ENCODE measurements at regions not wholly inside any gene's neighbourhood (a gene's known extent, or its start where the extent isn't known, plus 50 kb on each side); places are given as distances from the start of the nearest gene placed in this dataset.

DNA sequence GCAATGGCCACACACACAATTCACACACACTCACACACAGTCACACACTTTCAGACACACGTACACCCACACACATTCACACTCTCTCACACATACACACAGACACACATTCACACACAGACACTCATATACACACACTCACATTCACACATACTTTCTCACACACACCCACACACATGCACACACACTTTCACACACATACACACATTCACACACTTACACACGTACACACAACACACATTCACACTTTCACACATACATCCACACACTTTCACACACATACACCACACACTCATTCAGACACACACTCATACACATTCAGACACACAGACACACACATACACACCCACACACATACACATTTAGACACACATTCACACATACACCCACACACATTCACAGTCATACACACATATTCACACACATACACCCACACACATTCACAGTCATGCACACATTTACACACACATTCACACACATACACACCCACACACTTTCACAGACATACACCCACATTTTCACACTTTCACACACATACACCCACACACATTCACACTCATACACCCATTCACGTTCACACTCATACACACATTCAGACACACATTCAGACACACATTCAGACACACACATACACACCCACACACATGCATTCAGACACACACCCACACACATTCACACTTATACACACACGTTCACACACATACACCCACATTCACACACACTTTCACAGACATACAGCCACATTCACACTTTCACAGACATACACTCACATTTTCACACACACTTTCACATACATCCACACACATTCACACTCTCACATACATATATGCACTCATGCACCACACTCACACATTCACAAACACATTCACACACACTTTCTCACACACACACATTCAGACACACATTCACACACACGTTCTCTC, 52.6 kb upstream of the C14orf180 start:
- TF ChIP-seq, protein P1, sequence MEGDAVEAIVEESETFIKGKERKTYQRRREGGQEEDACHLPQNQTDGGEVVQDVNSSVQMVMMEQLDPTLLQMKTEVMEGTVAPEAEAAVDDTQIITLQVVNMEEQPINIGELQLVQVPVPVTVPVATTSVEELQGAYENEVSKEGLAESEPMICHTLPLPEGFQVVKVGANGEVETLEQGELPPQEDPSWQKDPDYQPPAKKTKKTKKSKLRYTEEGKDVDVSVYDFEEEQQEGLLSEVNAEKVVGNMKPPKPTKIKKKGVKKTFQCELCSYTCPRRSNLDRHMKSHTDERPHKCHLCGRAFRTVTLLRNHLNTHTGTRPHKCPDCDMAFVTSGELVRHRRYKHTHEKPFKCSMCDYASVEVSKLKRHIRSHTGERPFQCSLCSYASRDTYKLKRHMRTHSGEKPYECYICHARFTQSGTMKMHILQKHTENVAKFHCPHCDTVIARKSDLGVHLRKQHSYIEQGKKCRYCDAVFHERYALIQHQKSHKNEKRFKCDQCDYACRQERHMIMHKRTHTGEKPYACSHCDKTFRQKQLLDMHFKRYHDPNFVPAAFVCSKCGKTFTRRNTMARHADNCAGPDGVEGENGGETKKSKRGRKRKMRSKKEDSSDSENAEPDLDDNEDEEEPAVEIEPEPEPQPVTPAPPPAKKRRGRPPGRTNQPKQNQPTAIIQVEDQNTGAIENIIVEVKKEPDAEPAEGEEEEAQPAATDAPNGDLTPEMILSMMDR (IDR thresholded peaks at IDR 0.05): no peak
- TF ChIP-seq EZH2 (IDR thresholded peaks at IDR 0.05; ENCODE audit: borderline replicate concordance, insufficient read depth, low read depth, low read length, poor library complexity, severe bottlenecking): no peak
